ENCODE measurements at regions not wholly inside any gene's neighbourhood (a gene's known extent, or its start where the extent isn't known, plus 50 kb on each side); places are given as distances from the start of the nearest gene placed in this dataset.

- no peak for DNase-seq
These were observed 191.5 kb downstream of the ZBBX start for GRCh38 chr3:167188592-167188991.

GRCh38 chr3:167187221-167187620, 192.9 kb downstream of the ZBBX start:
- DNase-seq, result no peak

- DNase-seq, result no peak
These were observed 195.6 kb downstream of the ZBBX start for GRCh38 chr3:167184511-167184910.

- no peak for DNase-seq
These were observed 207.7 kb downstream of the ZBBX start for GRCh38 chr3:167172377-167172776.

- no peak for DNase-seq
These were observed 212.6 kb downstream of the ZBBX start for GRCh38 chr3:167167491-167167890.

- no peak for DNase-seq
These were observed 213.4 kb downstream of the ZBBX start for GRCh38 chr3:167166594-167167253.

- no peak for DNase-seq
These were observed 214.1 kb downstream of the ZBBX start for GRCh38 chr3:167166012-167166411.

- no peak for DNase-seq
These were observed 216.5 kb downstream of the ZBBX start for GRCh38 chr3:167163580-167163979.

GRCh38 chr3:167162083-167162482, 218.0 kb downstream of the ZBBX start:
- no peak for DNase-seq

GRCh38 chr3:167160781-167161180, 219.3 kb downstream of the ZBBX start:
- DNase-seq, result no peak

GRCh38 chr3:167151636-167152035, 228.5 kb downstream of the ZBBX start:
- no peak for DNase-seq

- DNase-seq, result no peak
These were observed 232.0 kb downstream of the ZBBX start for GRCh38 chr3:167148136-167148535.

- DNase-seq, result no peak
These were observed 233.2 kb downstream of the ZBBX start for GRCh38 chr3:167146911-167147310.

- DNase-seq, result no peak
These were observed 254.3 kb downstream of the ZBBX start for GRCh38 chr3:167125612-167126407.

GRCh38 chr3:167120828-167121227, 259.3 kb downstream of the ZBBX start:
- no peak for DNase-seq

GRCh38 chr3:167116120-167116922, 263.8 kb downstream of the ZBBX start:
- DNase-seq, result no peak

- no peak for DNase-seq
These were observed 264.7 kb downstream of the ZBBX start for GRCh38 chr3:167115331-167115934.

GRCh38 chr3:167114619-167115018, 265.5 kb downstream of the ZBBX start:
- no peak for DNase-seq

- peak in 1 of 51 donors; percentile 3 for DNase-seq
These were observed 266.9 kb downstream of the ZBBX start for GRCh38 chr3:167113035-167113830.

GRCh38 chr3:167110901-167111300, 269.2 kb downstream of the ZBBX start:
- peak in 3 of 51 donors; percentile 4 to 52 (median 19) for DNase-seq

GRCh38 chr3:167109746-167110145, 270.4 kb downstream of the ZBBX start:
- DNase-seq, result no peak
